Gastrocnemius medialis (tissue), 4 donors: ENCODE measurements at regions not wholly inside any gene's neighbourhood (a gene's known extent, or its start where the extent isn't known, plus 50 kb on each side); places are given as distances from the start of the nearest gene placed in this dataset.

ENCODE experiments used
- CTCF ChIP-seq, 5 experiments: fragments of 450-650 bp in 3 of 5; fragments of 200-600 bp in 2 of 5; sonication (generic) in 2 of 5; IDR thresholded peaks in 4 of 5; conservative IDR thresholded peaks in 1 of 5; 1 replicate in 4 of 5; 2 replicates in 1 of 5; pipeline ENCODE4 v1.5.1; 2016 to 2019; ENCODE audit warnings: antibody characterized with exemption in 5 of 5, mild to moderate bottlenecking in 3 of 5, moderate library complexity in 3 of 5
- POLR2A ChIP-seq, 2 donors: fragments of 450-650 bp; IDR thresholded peaks; one replicate each; pipeline ENCODE4 v1.6.1; 2017; ENCODE audit warnings: antibody characterized with exemption in 2 of 2, mild to moderate bottlenecking in 2 of 2, moderate library complexity in 2 of 2

GRCh38 chr15:26132811-26133210 lies 269.7 kb upstream of the ATP10A start:
- no peak for TF ChIP-seq CTCF (IDR thresholded peaks at IDR 0.05 in 4 of 5, conservative IDR thresholded peaks at IDR 0.05 in 1 of 5)
- TF ChIP-seq POLR2A (IDR thresholded peaks at IDR 0.05): no peak
